ENCODE measurements at regions not wholly inside any gene's neighbourhood (a gene's known extent, or its start where the extent isn't known, plus 50 kb on each side); places are given as distances from the start of the nearest gene placed in this dataset.

DNA sequence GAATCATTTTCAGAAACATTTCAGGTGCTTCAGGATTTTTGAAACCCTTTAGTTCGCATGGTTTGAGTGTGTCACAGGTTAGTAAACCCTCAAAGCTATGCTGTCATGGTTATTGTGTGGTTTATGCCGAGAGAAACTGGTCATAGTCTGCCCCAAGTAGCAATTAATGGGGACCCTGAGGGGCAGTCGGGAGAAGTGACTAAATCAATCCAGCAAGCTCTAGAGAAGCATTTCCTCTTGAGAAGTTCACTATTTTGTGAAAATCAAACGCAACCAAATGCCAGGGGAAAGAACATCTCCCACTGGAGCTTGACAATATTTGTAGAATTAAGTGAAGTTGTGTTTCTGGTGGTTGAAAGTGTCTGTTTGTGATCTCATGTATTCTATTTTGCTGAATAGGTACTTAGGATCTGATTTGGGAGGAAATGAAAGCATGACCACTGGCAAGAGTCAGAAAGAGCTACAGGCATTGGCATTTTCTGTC lies 63.0 kb upstream of the BACH1 start:
- DNase-seq (ENCODE audit: low read depth) = no peak
- H3K4me3 ChIP-seq (ENCODE audit: control insufficient read depth, low read depth, low read length) = no peak overlapping the region
- TF ChIP-seq, protein P1, sequence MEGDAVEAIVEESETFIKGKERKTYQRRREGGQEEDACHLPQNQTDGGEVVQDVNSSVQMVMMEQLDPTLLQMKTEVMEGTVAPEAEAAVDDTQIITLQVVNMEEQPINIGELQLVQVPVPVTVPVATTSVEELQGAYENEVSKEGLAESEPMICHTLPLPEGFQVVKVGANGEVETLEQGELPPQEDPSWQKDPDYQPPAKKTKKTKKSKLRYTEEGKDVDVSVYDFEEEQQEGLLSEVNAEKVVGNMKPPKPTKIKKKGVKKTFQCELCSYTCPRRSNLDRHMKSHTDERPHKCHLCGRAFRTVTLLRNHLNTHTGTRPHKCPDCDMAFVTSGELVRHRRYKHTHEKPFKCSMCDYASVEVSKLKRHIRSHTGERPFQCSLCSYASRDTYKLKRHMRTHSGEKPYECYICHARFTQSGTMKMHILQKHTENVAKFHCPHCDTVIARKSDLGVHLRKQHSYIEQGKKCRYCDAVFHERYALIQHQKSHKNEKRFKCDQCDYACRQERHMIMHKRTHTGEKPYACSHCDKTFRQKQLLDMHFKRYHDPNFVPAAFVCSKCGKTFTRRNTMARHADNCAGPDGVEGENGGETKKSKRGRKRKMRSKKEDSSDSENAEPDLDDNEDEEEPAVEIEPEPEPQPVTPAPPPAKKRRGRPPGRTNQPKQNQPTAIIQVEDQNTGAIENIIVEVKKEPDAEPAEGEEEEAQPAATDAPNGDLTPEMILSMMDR (IDR thresholded peaks at IDR 0.05; ENCODE audit: control insufficient read depth, insufficient read depth, low read depth, low read length, missing control alignments) = no peak

DNA sequence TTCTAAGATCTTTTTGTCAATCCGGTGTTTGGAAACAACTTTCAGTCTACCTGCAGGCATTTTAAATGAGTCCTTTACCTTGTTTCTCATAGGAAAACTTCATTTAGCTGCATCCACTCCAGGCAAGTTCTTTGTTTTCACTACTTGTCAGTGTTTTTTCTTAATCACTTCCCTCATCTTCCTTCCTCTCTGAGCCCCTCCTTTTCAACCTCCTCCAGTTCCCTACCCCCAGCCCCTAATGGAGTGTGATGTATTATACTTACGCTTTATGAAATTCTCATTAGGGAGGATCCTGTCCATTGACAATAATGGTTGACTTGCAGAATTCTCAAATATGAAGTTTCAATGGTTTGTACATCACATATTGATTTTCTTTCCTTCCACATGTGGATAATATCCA lies 62.5 kb upstream of the BACH1 start:
- H3K4me3 ChIP-seq (ENCODE audit: control insufficient read depth, low read depth, low read length) = no peak overlapping the region
- no peak for DNase-seq (ENCODE audit: low read depth)
- TF ChIP-seq, protein P1 (IDR thresholded peaks at IDR 0.05; ENCODE audit: control insufficient read depth, insufficient read depth, low read depth, low read length, missing control alignments) = no peak

DNA sequence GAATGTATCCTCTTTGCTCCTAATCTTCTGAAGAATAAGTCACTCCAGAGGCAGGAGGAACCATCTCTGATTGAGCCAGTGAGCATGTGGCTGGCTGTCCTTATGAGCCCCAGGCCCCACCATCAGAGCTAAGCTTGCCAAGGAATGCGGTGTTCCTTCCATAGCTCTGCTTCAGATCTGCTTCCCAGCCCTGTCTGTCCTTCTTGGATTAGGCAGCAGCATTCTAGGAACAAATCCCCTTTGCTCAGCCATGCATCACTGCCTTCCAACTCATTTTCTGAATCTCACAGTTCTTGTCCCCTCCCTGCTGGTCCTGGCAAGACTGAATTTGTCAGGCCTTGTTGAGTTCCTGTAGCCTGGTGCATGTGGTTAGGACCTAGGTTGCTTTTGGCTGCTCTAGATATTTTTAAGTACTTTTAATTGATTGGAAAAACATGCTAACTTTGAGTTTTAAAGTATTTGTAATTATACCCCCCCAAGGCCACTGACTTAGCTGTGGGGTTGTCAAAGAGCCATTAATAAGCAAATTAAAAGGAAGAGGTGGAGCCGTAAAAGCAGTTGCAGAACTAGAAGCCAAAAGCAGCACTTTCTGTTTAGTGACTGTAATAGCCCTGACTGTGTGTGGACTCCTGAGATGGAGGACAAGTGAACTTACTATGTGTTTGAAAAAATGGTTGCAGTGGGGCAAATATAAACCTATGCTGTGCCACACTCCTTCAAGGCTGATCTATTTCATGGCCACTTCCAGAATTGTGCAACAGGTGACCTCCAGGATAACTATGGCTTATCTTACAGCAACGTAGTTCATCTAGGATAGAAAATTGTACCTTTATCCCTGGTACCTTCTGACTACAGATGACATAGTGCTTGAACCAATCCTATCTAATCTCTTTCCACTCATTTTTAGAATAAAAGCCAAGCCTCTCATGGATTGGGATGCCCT lies 61.3 kb upstream of the BACH1 start:
- H3K4me3 ChIP-seq (ENCODE audit: control insufficient read depth, low read depth, low read length) = no peak overlapping the region
- TF ChIP-seq, protein P1 (IDR thresholded peaks at IDR 0.05; ENCODE audit: control insufficient read depth, insufficient read depth, low read depth, low read length, missing control alignments) = no peak
- DNase-seq (ENCODE audit: low read depth) = no peak

DNA sequence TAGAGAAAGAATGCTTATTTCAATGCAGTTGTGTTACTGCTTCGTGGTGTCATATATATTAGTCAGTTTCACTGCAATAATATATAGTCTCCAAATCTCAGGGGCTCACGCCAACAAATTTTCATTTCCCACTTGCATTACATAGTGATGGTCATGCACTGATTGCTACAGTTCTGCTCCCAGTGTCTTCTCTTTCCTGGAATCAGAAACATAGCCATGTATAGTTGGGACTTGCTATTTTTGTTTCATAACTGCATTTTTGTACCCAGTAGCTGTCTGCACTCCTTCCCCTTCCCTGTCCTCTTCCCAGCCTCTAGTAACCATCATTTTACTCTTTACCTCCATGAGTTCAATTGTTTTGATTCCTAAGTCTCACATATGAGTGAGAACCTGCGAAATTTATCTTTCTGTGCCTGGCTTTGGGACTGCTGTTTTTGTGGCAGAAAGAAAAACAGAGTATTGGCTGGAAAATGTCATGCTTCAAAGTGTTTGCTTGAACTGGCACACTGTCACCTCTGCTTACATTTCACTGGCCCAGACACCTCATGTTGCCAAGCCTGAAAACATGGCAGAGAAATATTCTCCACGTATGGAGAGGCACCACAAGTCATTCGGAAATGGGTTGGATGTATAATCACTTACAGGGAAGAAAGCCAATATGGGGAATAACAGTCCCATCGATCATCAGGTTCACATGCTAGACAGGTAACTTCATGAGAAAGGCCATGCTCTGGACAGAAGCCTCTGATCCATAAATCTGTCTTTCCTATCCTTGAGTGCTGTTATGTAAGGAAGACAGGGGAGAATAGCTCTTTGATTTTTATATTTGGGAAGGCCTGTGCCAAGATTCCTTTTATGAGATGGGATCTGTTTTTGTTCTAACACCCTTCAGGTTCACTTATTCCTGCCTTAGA lies 60.4 kb upstream of the BACH1 start:
- no peak for DNase-seq (ENCODE audit: low read depth)
- H3K4me3 ChIP-seq (ENCODE audit: control insufficient read depth, low read depth, low read length) = no peak overlapping the region
- TF ChIP-seq, protein P1 (IDR thresholded peaks at IDR 0.05; ENCODE audit: control insufficient read depth, insufficient read depth, low read depth, low read length, missing control alignments) = no peak

DNA sequence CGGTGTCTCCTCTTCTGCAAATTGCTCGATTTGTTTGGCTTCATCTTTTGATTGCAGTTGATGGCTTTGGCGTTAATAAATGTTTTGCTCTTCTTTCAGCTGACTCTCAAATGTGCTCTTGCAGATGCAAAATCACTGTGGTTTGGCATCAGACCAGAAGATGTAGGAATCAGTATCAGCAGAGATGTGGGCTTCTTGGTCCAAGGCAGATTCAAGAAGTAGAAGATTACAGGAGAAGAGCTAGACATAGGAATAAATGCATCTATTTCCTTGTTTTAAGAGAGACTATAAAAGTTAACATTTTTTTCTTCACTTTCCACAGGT lies 59.8 kb upstream of the BACH1 start:
- H3K4me3 ChIP-seq (ENCODE audit: control insufficient read depth, low read depth, low read length) = no peak overlapping the region
- TF ChIP-seq, protein P1 (IDR thresholded peaks at IDR 0.05; ENCODE audit: control insufficient read depth, insufficient read depth, low read depth, low read length, missing control alignments) = no peak
- DNase-seq (ENCODE audit: low read depth) = no peak

DNA sequence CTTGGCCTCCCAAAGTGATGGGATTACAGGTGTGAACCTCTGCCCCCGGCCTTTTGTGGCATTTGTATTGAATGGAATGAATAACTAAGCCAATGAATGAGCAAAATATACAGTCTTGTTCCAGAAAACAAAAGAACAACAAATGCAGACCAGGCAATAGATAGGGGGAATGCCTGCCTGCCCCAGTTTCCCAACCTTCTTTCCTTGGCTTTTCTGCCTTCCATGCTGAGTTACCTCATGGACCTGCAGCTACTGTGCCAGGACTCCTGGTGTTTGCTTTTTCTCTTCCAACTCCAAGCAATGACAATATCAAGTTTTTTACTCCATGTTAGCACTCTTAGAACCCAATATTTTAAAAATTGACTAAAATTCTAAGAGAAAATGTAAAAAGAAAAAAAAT lies 58.6 kb upstream of the BACH1 start:
- DNase-seq (ENCODE audit: low read depth) = no peak
- TF ChIP-seq, protein P1 (IDR thresholded peaks at IDR 0.05; ENCODE audit: control insufficient read depth, insufficient read depth, low read depth, low read length, missing control alignments) = no peak
- H3K4me3 ChIP-seq (ENCODE audit: control insufficient read depth, low read depth, low read length) = no peak overlapping the region

Data from AG09309 (cell line).